Peyer's patch (tissue), 4 donors: ENCODE measurements at regions not wholly inside any gene's neighbourhood (a gene's known extent, or its start where the extent isn't known, plus 50 kb on each side); places are given as distances from the start of the nearest gene placed in this dataset.
A peak's percentile ranks its signal among the peaks of the same experiment; 100 is the strongest.

Experiments used
- DNase-seq, 3 donors: peaks; one replicate each; pipeline ENCODE4 v3.0.0-alpha.2; 2017 to 2019
- H3K27ac ChIP-seq, 4 donors: fragments of 200-600 bp; sonication (generic); one replicate each; pipeline ENCODE4 v1.5.1; 2016 to 2019
- H3K27me3 ChIP-seq, 2 donors: fragments of 200-600 bp; sonication (generic); one replicate each; pipeline ENCODE4 v1.5.1; 2019
- H3K36me3 ChIP-seq, 3 donors: fragments of 200-600 bp; sonication (generic); one replicate each; pipeline ENCODE4 v1.5.1; 2016 to 2019
- H3K4me1 ChIP-seq, 4 donors: fragments of 200-600 bp; sonication (generic); one replicate each; pipeline ENCODE4 v1.5.1; 2016 to 2019
- H3K4me3 ChIP-seq, 4 donors: fragments of 200-600 bp; sonication (generic); 1 replicate in 3 of 4; 2 replicates in 1 of 4; pipeline ENCODE4 v1.5.1; 2016 to 2019; ENCODE audit warnings: mild to moderate bottlenecking in 1 of 4
- H3K9me3 ChIP-seq, 4 donors: fragments of 200-600 bp; sonication (generic); one replicate each; pipeline ENCODE4 v1.5.1; 2016 to 2019; ENCODE audit warnings: mild to moderate bottlenecking in 1 of 4
- CTCF ChIP-seq, 6 experiments: fragments of 450-650 bp in 4 of 6; fragments of 200-600 bp in 2 of 6; sonication (generic) in 1 of 6; IDR thresholded peaks; one replicate each; pipeline ENCODE4 v1.5.1; 2017 to 2019; ENCODE audit warnings: antibody characterized with exemption in 6 of 6, mild to moderate bottlenecking in 3 of 6, moderate library complexity in 1 of 6
- POLR2A ChIP-seq, 2 donors: fragments of 450-650 bp; IDR thresholded peaks; one replicate each; pipeline ENCODE4 v1.5.1; 2017; ENCODE audit warnings: antibody characterized with exemption in 2 of 2, mild to moderate bottlenecking in 2 of 2, moderate library complexity in 2 of 2

DNA sequence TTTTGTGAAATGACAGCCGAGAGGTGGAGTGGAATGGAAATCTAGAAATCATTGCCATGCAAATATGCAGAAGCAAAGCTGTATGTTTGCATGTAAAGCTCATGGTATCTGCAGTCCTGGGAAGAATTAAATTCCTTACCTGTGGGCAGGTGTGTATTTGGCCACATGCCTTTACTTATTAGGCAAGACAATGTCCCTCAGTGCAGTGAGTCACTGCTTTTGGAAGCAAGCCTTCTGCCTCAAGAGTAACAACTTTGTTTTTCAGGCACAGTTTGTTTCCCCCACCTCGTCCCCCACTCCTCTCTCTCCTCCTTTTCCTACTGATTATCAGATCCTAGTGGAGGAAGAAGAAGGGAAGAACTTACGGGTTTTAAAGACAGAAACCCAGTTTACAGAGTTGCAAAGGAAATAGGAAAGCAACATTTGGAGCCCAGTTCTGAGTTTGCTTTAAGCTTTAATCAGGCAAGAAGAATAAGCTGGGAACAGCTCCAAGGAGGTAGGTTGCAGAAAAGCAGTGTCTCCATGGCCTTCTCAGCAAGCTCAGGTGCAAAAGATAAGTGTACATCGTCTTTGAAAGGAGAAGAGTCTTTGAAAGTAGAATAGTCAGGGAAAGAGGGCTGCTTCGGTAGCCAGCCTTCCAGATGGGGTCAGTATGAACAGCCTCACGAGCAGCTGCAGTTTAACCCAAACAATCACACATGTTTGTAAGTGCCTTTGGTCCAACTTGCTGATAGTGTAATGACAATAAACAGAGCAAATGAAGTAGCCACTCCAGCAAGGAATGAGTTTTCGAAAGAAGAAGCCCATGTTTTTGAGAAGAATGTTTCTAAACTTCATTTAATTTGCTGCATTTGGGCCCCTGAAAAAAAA is 190.1 kb downstream of the KLF5 start:
- Histone ChIP-seq H3K4me1 (peaks cover 0 to 8% (median 0%) of the 10 kb centered on the region in 4 donors), H3K4me3 (no peak overlapping the region)
- TF ChIP-seq CTCF (IDR thresholded peaks at IDR 0.05) (no peak), POLR2A (IDR thresholded peaks at IDR 0.05) (no peak)

GRCh38 chr13:73248154-73248553 is 189.3 kb downstream of the KLF5 start:
- H3K4me1 ChIP-seq, result peaks cover 0 to 8% (median 0%) of the 10 kb centered on the region in 4 donors
- no peak overlapping the region for H3K4me3 ChIP-seq
- no peak for DNase-seq
- H3K9me3 ChIP-seq, result no peaks in the 10 kb centered on the region
- H3K36me3 ChIP-seq, result no peaks in the 10 kb centered on the region
- no peaks in the 10 kb centered on the region for H3K27me3 ChIP-seq
- TF ChIP-seq CTCF (IDR thresholded peaks at IDR 0.05) (no peak), POLR2A (IDR thresholded peaks at IDR 0.05) (no peak)
- H3K27ac ChIP-seq, result no peak overlapping the region

More for the DNA sequence above, 190.1 kb downstream of the KLF5 start:
- H3K27ac ChIP-seq, result peak overlapping the region in 1 of 4 donors; percentile 45
- no peaks in the 10 kb centered on the region for H3K9me3 ChIP-seq
- H3K36me3 ChIP-seq, result no peaks in the 10 kb centered on the region
- H3K27me3 ChIP-seq, result no peaks in the 10 kb centered on the region
- DNase-seq, result no peak

DNA sequence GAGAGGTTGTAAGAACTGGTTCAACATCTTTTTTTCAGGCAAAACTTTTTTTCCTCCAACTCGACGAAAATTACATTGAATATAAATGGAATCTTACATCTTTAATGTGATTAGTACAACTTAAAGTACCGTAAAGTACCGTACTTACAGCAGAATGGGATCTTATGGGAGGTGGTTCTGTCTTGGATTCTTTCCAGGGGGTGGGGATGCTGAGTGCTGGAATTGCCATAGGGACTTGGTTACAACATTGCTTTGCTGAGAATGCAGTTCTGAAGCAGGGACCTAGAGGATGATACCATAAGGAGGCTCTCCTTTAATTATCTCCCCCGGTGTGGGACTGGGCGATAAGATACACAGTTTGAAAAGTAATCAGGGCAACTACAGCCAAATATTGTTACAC is 186.4 kb downstream of the KLF5 start:
- H3K27ac ChIP-seq, result no peak overlapping the region
- DNase-seq, result no peak

GRCh38 chr13:73244467-73244866 is 185.7 kb downstream of the KLF5 start:
- no peak for TF ChIP-seq CTCF (IDR thresholded peaks at IDR 0.05)
- TF ChIP-seq POLR2A (IDR thresholded peaks at IDR 0.05), result no peak
- no peak for DNase-seq

More for the DNA sequence above, 186.4 kb downstream of the KLF5 start:
- Histone ChIP-seq H3K4me3 (no peak overlapping the region), H3K4me1 (peaks cover 0 to 8% (median 0%) of the 10 kb centered on the region in 4 donors), H3K9me3 (no peaks in the 10 kb centered on the region), H3K27me3 (no peaks in the 10 kb centered on the region), H3K36me3 (no peaks in the 10 kb centered on the region)
- TF ChIP-seq CTCF (IDR thresholded peaks at IDR 0.05) (no peak), POLR2A (IDR thresholded peaks at IDR 0.05) (no peak)

GRCh38 chr13:73242515-73243015 is 183.8 kb downstream of the KLF5 start:
- Histone ChIP-seq H3K36me3 (no peaks in the 10 kb centered on the region), H3K27ac (no peak overlapping the region), H3K27me3 (no peaks in the 10 kb centered on the region), H3K4me1 (no peaks in the 10 kb centered on the region), H3K4me3 (no peak overlapping the region), H3K9me3 (no peaks in the 10 kb centered on the region)
- DNase-seq, result no peak
- TF ChIP-seq CTCF (IDR thresholded peaks at IDR 0.05) (no peak), POLR2A (IDR thresholded peaks at IDR 0.05) (no peak)

More at GRCh38 chr13:73244467-73244866, 185.7 kb downstream of the KLF5 start:
- Histone ChIP-seq H3K4me1 (peaks cover 0 to 7% (median 0%) of the 10 kb centered on the region in 4 donors), H3K4me3 (no peak overlapping the region), H3K27me3 (no peaks in the 10 kb centered on the region), H3K9me3 (no peaks in the 10 kb centered on the region), H3K27ac (no peak overlapping the region), H3K36me3 (no peaks in the 10 kb centered on the region)
